ENCODE measurements at regions not wholly inside any gene's neighbourhood (a gene's known extent, or its start where the extent isn't known, plus 50 kb on each side); places are given as distances from the start of the nearest gene placed in this dataset.

DNA sequence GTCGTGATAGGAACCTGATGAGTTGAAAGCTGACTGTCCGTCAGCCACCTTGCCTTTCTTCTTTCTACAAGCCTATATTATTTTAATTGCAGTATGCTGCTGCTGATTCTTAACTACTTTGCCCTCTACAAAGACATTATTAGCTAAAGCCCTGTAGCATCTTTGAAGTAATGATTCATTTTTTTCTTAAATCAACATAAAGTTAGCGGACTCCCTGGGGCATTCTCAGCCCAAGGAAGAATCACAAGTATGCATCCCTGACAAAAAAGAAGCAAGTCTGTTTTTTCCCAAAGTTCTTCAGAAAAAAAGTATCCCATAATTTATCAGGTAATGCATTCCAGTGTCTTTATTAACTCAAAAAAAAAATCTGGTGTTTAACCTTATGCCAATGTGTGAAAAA lies 69.5 kb upstream of the TAS2R1 start:
- Histone ChIP-seq H3K27ac (ENCODE audit: low read depth, low read length) (no peak overlapping the region), H3K4me1 (replicated peaks in 1 of 4; ENCODE audit: control insufficient read depth in 3 of 4, insufficient read depth in 4 of 4, low read length in 3 of 4) (no peaks in the 10 kb centered on the region), H3K14ac (ENCODE audit: insufficient read length) (no peak overlapping the region), H3K9me3 (ENCODE audit: insufficient read depth in 2 of 2, low read depth in 1 of 2, low read length in 1 of 2) (no peaks in the 10 kb centered on the region), H4K20me1 (replicated peaks in 1 of 2; ENCODE audit: control insufficient read depth in 1 of 2, insufficient read depth in 2 of 2, low read length in 2 of 2) (no peaks in the 10 kb centered on the region), H3K9ac (replicated peaks in 1 of 4; ENCODE audit: extremely low read depth in 1 of 4, low read depth in 3 of 4, low read length in 3 of 4) (no peak overlapping the region), H3K79me2 (ENCODE audit: control insufficient read depth in 1 of 2, insufficient read depth in 2 of 2, low read length in 2 of 2) (no peaks in the 10 kb centered on the region), H4K8ac (ENCODE audit: extremely low read depth, insufficient read depth, low read length) (no peak overlapping the region), H3K36me3 (ENCODE audit: control insufficient read depth in 2 of 4, insufficient read depth in 4 of 4, low read length in 3 of 4) (no peaks in the 10 kb centered on the region), H3K23ac (ENCODE audit: insufficient read length) (no peak overlapping the region), H3K18ac (ENCODE audit: extremely low read depth, low read length) (no peak overlapping the region), H2BK12ac (ENCODE audit: low read depth, low read length) (no peak overlapping the region), H2BK15ac (ENCODE audit: low read length) (no peak overlapping the region), H2AFZ (ENCODE audit: low read length) (no peak overlapping the region), H3K4me2 (ENCODE audit: insufficient read depth in 1 of 2, low read depth in 2 of 2, low read length in 2 of 2) (no peak overlapping the region), H2AK5ac (ENCODE audit: low read depth, low read length) (no peak overlapping the region), H4K5ac (ENCODE audit: insufficient read length, low read depth, low read length) (no peak overlapping the region), H2BK120ac (replicated peaks; ENCODE audit: low read depth, low read length) (no peak overlapping the region), H2BK5ac (ENCODE audit: low read depth, low read length) (no peak overlapping the region), H2BK20ac (ENCODE audit: low read length) (no peak overlapping the region), H3K4ac (replicated peaks; ENCODE audit: insufficient read length, low read depth, low read length) (no peak overlapping the region), H3K27me3 (replicated peaks in 1 of 4; ENCODE audit: control insufficient read depth in 3 of 4, extremely low read depth in 1 of 4, insufficient read depth in 3 of 4, low read length in 3 of 4) (no peaks in the 10 kb centered on the region), H3K56ac (replicated peaks; ENCODE audit: insufficient read length, low read depth, low read length) (no peak overlapping the region), H4K91ac (replicated peaks; ENCODE audit: insufficient read length, low read length) (no peak overlapping the region), H3K79me1 (ENCODE audit: low read depth, low read length) (no peaks in the 10 kb centered on the region), H3K4me3 (ENCODE audit: extremely low read depth in 1 of 4, insufficient read depth in 2 of 4, low read depth in 3 of 4, low read length in 4 of 4) (no peak overlapping the region), H3K23me2 (ENCODE audit: low read depth, low read length) (no peaks in the 10 kb centered on the region)
- DNase-seq (ENCODE audit: low read depth in 1 of 2, low spot score in 2 of 2) = no peak
- POLR2A ChIA-PET (ENCODE audit: partially characterized antibody) = no interaction called here
- no peak for FAIRE-seq
- 92% methylated on average over 3 of the region's 3 CpGs; no CpG with 5 or more reads in 1 of the 2 experiments for WGBS, 2 experiments (ENCODE audit: extremely low coverage in 1 of 2, insufficient coverage in 1 of 2, insufficient read length in 1 of 2, insufficient replicate concordance in 2 of 2, low coverage in 1 of 2, low lambda C conversion rate in 2 of 2, missing lambda C conversion rate in 1 of 2)
- CTCF ChIA-PET (ENCODE audit: partially characterized antibody) = interaction anchor here (0.7 kb wide), 1 partner anchor 8 kb away, joined by 3 read pairs; no protein-coding TSS in a partner anchor
- TF ChIP-seq YY1 (IDR thresholded peaks at IDR 0.05; ENCODE audit: low read depth, low read length) = no peak
- TF ChIP-seq NANOG (IDR thresholded peaks at IDR 0.05; ENCODE audit: insufficient read depth, low read depth, low read length, poor library complexity, severe bottlenecking) = no peak
- TF ChIP-seq CBX8 (IDR thresholded peaks at IDR 0.05; ENCODE audit: borderline replicate concordance, low read depth, low read length) = no peak
- TF ChIP-seq JUN (IDR thresholded peaks at IDR 0.05; ENCODE audit: low read depth, low read length) = no peak
- TF ChIP-seq, protein P1, sequence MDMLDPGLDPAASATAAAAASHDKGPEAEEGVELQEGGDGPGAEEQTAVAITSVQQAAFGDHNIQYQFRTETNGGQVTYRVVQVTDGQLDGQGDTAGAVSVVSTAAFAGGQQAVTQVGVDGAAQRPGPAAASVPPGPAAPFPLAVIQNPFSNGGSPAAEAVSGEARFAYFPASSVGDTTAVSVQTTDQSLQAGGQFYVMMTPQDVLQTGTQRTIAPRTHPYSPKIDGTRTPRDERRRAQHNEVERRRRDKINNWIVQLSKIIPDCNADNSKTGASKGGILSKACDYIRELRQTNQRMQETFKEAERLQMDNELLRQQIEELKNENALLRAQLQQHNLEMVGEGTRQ (IDR thresholded peaks at IDR 0.05; ENCODE audit: low read length) = no peak
- TF ChIP-seq EGR1 (IDR thresholded peaks at IDR 0.05; ENCODE audit: borderline replicate concordance, low read depth, low read length) = no peak
- TF ChIP-seq RNF2 (IDR thresholded peaks at IDR 0.05; ENCODE audit: borderline replicate concordance, low read depth, low read length, missing control alignments, poor library complexity, severe bottlenecking) = no peak
- TF ChIP-seq CREB1 (IDR thresholded peaks at IDR 0.05) = no peak
- TF ChIP-seq EZH2 (IDR thresholded peaks at IDR 0.05; ENCODE audit: low read depth, low read length, severe bottlenecking) = no peak
- TF ChIP-seq, protein P2, sequence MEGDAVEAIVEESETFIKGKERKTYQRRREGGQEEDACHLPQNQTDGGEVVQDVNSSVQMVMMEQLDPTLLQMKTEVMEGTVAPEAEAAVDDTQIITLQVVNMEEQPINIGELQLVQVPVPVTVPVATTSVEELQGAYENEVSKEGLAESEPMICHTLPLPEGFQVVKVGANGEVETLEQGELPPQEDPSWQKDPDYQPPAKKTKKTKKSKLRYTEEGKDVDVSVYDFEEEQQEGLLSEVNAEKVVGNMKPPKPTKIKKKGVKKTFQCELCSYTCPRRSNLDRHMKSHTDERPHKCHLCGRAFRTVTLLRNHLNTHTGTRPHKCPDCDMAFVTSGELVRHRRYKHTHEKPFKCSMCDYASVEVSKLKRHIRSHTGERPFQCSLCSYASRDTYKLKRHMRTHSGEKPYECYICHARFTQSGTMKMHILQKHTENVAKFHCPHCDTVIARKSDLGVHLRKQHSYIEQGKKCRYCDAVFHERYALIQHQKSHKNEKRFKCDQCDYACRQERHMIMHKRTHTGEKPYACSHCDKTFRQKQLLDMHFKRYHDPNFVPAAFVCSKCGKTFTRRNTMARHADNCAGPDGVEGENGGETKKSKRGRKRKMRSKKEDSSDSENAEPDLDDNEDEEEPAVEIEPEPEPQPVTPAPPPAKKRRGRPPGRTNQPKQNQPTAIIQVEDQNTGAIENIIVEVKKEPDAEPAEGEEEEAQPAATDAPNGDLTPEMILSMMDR (IDR thresholded peaks at IDR 0.05; ENCODE audit: control extremely low read depth in 1 of 3, insufficient read depth in 1 of 3, low read depth in 1 of 3, low read length in 3 of 3) = no peak
- TF ChIP-seq SIRT6 (IDR thresholded peaks at IDR 0.05; ENCODE audit: low read length) = no peak
